CD4-positive, alpha-beta T cell treated with Interleukin-1 beta for 1 hour (primary cell): ENCODE measurements at regions not wholly inside any gene's neighbourhood (a gene's known extent, or its start where the extent isn't known, plus 50 kb on each side); places are given as distances from the start of the nearest gene placed in this dataset.

Experiments
- DNase-seq, 2 donors: peaks; one replicate each; pipeline ENCODE4 v3.0.0-alpha.2; 2020 to 2022

DNA sequence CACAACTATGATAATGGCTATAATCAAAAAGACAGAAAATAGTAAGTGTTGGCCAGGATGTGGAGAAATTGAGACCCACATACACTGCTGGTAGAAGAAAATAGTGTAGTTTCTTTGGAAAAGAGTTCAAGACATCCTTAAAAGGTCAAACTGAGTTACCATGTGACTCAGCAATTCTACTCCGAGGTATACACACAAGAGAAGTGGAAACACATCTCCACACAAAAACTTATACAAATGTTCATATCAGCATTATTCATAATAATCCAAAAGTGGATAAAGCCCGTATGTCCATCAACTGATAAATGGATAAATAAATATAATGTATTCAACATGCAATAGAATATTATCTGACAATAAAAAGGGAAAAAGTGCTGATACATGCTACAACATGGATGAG is 532.2 kb downstream of the NR2F1-AS1 start:
- no peak for DNase-seq

DNA sequence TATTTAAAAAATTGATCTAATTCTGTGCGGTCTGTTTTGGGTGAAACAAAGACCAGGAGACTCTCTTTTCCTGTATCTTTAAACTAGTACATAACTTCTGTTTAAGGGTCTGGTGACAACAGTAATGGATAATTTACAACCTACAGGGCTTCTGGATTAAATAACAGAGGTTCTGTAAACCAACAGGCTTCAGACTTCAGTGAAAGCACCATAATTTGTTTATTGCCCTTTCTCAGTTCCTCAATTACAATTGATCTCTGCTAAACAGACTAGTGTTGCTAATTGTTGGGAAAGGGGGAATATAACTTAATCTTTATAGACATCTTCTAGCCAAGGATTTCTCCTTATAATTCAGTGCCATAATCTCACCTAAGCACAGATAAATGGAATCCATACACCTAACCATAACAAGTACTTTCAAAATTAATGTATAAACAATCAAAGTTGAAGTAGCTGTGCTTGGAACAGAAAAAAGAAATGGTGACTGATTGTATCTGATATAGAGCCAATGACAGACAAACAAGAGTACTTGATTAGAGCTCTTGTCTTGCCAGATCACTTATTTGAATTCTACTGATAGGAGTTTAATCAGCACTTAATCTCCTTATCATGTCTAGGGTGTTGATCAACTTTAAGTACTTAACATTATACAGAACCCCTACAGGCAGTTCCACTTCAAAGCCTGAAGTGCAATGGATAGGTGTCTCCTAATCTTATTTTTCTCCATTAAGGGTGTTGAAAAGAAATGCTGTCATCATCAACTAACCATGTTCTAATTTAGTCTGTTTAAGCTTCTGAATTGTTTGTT is 536.0 kb downstream of the NR2F1-AS1 start:
- DNase-seq, result no peak

DNA sequence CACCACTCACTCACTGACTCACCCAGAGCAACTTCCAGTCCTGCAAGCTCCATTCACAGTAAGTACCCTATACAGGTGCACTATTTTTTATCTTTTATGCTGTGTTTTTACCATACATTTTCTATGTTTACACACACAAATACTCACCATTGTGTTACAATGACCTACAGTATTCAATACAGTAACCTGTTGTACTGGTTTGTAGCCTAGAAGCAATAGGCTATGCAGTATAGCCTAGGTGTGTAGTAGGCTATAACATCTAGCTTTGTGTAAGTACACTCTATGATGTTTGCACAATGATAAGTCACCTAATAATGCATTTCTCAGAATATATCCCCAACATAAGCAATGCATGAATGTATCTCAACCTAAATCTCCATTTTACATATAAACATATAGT is 541.1 kb downstream of the NR2F1-AS1 start:
- no peak for DNase-seq

DNA sequence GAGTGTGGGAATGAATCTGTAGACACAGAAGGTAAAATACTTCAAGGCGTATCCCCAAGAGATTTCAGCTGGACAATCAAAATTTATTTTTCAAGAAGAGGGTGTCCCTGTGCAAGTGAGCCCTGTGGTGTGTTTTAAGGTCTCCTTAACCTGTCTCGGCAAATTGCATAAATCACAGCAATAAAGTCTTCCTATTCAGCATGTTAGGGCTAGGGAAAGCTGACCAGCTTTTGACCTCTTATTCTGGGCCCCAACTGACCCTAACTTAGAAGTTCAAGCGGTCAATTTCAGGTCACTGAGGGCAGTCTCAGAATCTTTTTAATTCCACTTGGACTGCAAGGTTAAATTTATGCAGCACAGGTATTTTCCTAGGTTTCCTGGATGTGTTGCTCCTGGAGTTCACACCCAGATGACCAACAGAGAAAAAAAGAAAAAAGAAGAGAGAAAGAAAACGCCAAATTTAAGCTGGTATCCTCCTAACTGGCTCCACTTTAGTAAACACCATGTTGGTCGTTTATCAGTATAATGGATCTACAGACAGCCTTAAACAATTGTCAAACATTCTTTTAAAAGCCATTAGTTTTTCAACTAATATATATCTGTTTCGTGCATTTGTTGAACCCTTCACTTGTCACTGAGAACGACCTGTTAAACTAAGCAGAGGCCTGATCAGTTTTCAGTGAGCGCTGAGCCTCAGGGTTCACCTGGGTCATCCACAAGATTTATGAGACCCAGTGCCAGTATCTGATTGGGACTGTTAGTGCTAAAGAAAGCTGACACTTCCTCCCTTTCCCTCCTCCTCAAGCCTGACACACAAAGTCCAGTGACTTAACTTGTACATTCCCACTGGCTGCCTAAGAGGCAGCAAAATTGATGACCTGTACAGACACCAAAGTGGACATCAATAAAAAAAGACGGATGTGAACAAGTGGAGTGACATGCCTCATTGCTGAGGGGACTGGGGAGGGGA is 546.1 kb downstream of the NR2F1-AS1 start:
- DNase-seq, result no peak

DNA sequence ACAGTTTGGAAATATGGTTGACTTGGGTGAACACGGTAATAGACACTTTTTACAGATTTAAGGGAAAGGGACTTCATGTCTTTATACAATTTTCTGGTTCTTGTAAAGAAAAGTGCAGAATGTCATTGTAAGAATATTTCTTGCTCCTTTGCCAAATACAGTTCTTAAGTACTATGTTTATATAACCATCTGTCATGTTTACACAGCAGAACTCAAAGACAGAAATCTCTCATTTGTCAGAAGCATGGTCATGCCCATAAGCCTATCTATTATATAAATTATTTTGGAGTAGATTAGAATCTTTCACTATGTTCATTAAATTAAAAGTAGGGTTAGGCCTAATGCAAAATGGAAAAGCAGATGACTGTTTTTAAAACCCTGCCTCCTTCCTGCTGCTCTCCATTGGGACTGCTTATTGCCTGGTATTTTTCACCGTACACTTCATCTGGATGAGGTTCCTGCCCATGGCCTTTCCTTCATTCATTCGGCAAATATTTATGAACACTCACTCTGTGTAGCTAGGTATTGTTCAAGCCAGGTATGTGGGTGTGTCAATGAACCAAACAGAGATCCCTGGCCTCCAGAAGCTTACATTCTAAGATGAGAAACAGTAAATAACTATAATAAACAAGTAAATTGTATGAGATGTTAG is 558.1 kb downstream of the NR2F1-AS1 start:
- DNase-seq, result no peak

DNA sequence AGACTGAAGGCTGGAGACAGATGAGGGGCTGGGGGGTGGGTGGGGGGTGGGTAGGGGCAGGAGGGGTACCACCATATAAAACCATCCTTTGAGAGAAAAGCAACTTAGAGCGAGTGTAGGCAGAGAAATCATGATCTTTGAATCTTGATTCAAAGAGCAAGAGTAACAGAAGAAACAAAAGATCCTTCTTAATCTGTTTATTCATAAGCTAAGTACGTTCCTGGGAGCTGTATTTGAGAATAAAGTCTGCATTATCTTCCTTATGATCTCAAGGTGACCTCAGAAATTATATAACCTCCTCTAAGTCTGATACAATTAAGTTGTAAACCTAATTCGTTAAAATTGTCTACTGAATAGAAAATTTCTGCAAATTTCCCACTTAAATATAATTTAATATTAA is 558.8 kb downstream of the NR2F1-AS1 start:
- DNase-seq, result no peak

DNA sequence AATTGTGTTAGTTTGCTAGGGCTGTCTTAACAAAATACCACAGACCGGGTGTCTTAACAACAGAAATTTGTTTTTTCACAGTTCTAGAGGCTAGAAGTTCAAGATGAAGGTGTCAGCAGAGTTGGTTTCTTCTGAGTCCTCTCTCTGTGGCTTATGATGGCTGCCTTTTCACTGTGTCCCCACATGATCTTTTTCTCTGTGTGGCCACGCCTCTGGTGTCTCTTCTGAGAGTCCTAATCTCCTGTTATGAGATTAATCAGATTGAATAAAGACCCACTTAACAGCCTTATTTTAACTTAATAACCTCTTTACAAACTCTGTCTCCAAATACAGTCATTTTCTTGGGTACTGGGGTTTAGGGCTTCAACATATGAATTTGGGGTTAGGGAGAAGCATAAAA is 561.1 kb downstream of the NR2F1-AS1 start:
- no peak for DNase-seq

DNA sequence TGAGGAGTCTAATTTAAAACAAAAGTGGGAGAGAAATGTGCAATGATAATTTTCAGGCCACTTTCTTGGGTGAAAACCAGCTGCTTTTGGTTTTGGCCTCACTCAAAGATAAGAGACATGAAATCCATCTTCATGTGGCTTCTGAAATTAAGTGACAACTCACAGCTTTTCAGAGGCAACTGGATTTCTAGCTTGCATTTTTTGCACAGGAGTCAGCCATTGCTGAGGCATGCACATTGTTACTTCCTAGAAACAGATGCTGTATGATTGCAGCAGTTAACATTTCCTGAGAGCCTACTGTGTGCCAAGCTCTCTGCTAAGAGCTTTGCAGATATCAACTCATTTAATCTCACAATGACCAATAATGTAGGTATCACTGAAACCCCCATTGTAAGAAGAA is 562.6 kb downstream of the NR2F1-AS1 start:
- DNase-seq, result no peak

DNA sequence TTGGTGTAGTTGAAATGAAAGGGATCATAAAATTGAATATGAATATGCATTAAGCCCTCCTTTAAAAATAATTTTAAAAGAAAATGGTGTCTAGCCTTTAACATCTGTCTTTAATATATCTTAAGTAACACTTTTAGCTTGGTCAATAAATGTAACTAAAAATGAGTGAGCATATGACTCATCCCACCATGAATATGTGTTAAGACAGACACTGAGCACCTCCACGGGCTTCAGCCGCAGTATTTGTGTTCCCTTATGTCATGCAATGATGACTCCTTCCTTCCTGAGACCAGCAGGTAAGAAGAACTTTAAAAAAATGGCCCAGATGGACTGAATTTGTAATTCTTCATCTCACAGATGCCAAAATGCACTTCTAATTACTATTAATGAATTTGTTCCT is 563.2 kb downstream of the NR2F1-AS1 start:
- no peak for DNase-seq

DNA sequence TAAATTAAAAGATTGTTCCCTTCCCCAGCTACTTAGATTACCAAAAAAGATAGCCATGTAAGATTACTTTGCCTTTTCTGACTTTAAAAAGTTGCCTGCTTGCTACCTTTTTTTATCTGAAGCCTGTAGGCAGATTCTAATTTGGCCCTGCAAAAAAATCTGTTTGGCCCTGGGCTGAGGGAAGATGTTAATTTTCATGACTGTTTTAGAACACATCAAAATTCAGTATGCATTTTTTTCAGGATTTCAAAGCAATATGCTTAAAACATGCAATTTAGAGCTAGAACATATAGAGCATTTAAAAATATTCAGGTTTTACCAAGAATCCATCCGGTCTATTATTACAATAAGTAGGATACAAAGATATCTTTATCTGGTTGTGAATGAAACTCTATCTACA is 563.6 kb downstream of the NR2F1-AS1 start:
- no peak for DNase-seq

DNA sequence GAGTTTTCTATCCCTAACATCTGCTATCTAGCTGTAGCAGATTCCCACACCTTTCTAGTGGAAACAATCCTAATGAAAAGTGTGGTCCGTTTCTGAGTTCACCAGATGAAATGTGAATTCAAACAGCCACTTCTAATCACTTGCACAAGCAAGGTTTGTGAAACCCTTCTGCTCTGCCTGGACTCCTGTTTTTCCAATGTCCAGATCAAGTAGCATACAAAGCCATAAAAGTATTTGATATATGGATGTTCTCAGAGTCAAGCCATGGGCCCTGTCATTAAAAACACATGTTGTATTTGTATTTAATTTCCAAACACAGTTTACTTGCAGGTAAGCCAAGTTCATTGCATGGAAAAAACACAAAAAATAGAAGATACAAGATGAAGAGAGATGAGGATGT is 570.4 kb downstream of the NR2F1-AS1 start:
- DNase-seq, result no peak

DNA sequence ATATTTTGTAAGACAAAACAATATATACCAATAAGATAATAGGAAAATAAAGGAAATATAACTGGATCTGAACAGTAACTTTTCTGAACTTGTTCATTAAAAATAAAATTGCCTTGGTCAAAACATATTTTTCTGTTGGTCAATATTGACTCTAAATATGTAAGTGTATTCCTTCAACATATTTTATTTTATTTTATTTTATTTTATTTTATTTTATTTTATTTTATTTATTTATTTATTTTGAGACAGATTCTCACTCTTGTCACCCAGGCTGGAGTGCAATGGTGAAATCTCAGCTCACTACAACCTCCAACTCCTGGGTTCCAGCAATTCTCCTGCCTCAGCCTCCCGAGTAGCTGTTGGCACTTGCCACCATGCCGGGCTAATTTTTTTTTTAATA is 571.0 kb downstream of the NR2F1-AS1 start:
- DNase-seq, result no peak

DNA sequence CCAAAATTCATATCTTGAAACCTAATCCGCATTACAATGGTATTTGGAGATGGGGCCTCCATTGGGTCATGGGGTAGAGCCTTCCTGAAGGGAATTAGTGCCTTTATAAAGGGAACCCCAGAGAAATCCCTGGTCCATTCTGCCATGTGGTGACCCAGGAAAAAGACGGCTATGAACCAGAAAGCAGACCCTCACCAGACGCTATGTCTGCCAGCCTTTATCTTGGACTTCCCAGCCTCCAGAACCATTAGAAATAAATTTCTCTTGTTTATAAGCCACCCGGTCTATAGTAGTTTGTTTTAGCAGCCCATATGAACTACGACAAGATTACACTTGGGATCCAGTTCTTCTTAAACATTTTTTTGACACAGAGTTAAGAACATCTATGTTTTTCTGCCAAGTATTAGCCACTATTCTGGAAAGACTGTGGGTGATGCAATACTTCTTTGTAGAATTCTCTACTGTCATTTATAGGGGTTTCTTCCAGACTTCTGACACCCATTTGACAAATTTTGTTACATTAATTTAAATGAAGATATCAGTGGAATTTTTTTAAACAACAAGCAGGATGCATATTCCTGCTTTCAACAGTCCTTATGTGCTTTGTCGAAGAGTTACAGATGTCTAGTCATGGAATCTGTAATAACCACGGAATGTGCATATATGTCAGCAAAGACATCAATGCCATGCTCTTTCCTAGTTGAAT is 572.4 kb downstream of the NR2F1-AS1 start:
- DNase-seq, result no peak

DNA sequence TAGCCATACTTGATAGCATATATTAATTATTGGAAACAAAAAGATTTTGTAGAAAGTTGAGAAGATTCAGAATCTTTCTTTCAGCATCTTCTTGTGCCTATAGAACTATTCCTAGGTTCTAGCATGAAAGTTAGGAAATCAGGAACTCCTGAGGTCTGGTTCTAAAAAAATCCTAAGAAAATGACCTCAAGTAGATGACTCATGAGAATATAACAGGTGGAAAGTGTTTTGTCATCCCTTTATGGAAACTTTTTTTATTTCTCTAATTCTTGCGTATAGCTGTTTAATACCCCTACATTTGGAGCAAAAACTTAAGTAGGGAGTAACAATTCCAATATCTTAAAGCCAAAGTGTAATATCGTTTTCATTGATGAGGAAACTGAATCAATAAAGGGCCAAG is 574.1 kb downstream of the NR2F1-AS1 start:
- no peak for DNase-seq

DNA sequence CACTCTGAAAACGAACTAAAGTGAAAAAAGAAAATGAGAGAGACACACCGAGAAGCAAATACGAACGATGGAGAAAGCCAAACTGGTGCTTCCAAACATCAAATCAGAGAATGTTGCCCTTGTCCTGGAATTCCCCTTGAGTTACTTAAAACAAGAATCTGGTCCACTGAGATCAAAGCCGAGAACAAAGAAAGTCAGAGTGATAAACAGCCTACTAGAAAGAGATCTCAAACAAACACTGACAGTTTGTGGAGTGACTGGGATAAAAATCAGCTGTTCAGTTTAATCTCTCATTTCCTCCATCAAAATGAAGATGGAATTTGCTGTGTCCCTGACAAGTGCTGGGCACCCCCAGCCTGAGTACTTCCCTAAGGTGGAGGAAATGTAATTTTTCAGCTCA is 582.6 kb downstream of the NR2F1-AS1 start:
- DNase-seq, result no peak

DNA sequence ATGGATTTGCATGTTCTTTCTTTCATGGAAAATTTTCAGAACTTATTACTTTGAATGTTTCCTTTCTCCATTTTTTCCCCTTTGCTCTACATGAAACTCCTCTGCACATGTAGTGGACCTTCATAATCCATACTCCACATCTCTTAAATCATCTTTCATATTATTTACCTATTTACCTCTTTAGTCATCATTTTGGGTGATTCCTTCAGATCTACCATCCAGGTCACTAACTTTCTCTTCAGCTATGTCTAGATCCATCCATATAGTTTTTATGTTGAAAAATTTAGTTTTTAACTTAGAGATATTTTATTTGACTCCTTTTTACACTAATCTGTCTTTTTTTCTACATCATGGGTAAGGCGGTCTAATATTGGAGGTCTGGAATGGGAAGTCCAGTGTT is 586.6 kb downstream of the NR2F1-AS1 start:
- no peak for DNase-seq

DNA sequence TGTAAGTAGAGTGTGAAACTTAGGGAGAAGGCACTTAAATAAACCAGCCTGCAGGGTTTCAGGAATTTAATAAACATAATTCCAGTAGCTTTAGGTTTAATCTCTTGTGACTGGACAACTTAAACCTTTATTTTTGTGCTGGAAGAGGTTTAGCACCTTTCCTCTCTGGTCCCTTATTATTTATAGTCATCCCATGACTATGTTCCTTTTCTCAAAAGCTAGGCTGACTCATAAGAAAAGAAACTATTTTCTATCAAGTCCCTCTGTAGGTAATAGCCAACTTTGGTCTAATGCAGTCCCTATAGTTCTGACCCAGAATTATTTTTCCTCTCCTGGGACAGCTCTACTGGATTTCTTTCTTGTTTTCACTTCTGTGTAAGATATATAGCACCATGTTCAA is 588.9 kb downstream of the NR2F1-AS1 start:
- no peak for DNase-seq

DNA sequence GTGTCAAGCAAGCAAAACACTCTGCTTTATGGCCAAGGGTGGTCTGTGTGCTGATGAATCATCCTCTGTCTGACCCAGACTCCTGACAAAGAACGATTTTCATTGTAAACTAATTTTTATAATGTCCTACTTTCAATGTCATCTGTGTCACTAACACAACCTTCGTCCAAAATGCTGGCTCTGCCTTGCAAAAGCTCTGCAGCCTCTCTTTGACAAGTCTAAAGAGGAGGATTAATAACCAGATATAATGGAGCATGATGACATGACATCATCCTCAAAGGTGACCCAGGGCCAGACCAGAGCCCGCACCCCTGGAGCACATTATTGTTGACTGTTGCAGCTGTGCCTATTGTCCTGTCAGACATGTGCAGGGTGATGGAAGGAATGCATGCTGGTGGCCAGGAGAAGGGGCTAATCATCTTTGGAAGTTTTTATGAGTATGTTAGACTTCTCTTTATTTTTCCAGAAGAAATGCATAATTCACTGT is 589.4 kb downstream of the NR2F1-AS1 start:
- no peak for DNase-seq

DNA sequence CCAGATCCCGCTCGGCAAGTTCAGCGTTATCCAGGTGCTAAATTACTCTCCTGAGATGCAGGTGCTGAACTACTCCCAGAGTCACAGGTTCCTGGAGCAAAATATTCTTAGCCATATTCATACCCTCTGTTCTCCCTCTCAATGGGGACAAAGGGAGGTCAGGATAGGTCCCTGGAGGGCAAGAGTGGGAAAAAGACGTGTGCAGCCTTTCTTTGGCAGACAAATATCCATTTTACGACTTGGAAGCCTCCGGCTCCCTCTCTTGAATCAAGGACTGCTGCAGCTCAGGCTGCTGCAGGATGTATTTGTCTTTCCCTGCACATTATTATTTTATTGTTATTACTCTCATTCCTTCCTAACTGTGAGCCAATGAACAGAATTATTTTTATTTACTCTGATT is 590.2 kb downstream of the NR2F1-AS1 start:
- no peak for DNase-seq

DNA sequence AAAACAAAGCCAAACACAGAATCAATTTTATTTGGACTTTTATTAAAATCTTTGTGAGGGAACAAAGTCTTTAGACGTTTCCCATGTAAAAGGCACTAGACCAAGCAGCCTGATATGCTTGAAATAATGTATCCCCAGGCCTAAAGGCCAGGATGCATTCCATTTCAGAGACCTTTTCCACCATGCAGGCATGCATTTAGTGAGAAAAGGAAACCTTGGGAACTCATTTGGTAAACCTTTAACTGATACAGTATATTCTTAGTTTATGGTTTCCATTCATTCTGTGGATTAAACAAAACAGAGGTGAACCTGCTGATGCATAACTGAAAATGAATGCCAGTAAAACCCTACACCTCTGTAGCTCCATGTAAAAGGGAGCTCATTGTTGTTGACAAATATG is 600.0 kb downstream of the NR2F1-AS1 start:
- no peak for DNase-seq

DNA sequence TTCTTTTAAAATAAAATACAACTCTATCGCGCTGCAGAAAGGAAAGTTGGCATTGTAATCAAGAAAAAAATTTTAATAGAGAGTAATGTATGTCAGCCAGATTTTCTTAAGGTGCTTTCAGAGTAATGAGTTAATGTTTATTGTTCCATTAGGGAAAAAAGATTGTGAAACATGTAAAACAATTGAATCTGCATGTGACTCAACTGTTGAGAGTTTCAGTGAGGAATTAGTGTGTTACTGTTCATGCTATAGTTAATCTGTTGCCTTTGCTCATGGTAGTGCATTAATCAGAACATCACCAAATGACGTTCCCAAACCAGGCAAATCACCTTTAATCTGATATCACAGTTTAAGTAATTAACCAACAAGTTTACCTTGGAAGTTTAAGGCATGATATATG is 600.5 kb downstream of the NR2F1-AS1 start:
- DNase-seq, result no peak

DNA sequence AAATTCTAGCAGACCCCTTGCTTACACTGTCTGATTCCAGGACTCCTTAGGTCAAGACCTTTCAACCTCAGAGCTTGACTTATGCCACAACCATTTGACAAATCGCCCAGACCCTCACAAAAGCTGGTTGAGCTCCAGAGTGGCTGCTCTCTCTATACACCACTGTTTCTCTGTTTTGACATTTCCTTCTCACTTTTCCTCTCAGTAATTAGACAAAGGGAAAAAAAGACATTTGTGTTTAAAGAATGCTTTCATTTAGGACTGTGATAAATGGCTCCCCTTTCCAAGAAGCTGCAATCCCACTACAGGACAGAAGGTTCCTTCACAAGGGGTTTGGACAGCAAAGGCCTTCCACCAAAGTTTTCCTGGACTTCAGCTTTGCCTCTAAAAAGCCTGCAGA is 601.3 kb downstream of the NR2F1-AS1 start:
- DNase-seq, result no peak
